OCI-LY1 (cell line): ENCODE measurements at regions not wholly inside any gene's neighbourhood (a gene's known extent, or its start where the extent isn't known, plus 50 kb on each side); places are given as distances from the start of the nearest gene placed in this dataset.

ENCODE experiments used
- H2AFZ ChIP-seq: fragments of 200-600 bp; sonication (generic), shearing (Covaris generic); 2 replicates; pipeline ENCODE4 v1.6.0; 2014; ENCODE audit warnings: antibody characterized with exemption, mild to moderate bottlenecking, low read length
- H3F3A ChIP-seq: fragments of 200-600 bp; sonication (generic), shearing (Covaris generic); 2 replicates; pipeline ENCODE4 v1.6.0; 2014; ENCODE audit warnings: mild to moderate bottlenecking, antibody characterized with exemption, low read length, moderate library complexity; ENCODE audit not compliant: insufficient read depth
- H3K27ac ChIP-seq: fragments of 200-600 bp; sonication (generic); 2 replicates; pipeline ENCODE4 v1.5.1; 2014; ENCODE audit warnings: low read length, mixed run types, mild to moderate bottlenecking, low read depth; ENCODE audit not compliant: poor library complexity, severe bottlenecking
- H3K27me3 ChIP-seq: fragments of 200-600 bp; sonication (generic); 2 replicates; pipeline ENCODE4 v1.6.0; 2014; ENCODE audit warnings: antibody characterized with exemption, mild to moderate bottlenecking, low read length, moderate library complexity; ENCODE audit not compliant: insufficient read depth
- H3K36me3 ChIP-seq: fragments of 200-600 bp; sonication (generic); 2 replicates; pipeline ENCODE4 v1.6.1; 2014; ENCODE audit warnings: mild to moderate bottlenecking, antibody characterized with exemption, low read length, moderate library complexity, mixed read lengths; ENCODE audit not compliant: insufficient read depth
- H3K4me1 ChIP-seq: fragments of 200-600 bp; sonication (generic); 2 replicates; pipeline ENCODE4 v1.5.1; 2014; ENCODE audit warnings: mild to moderate bottlenecking, low read length, moderate library complexity; ENCODE audit not compliant: insufficient read depth, severe bottlenecking
- H3K4me2 ChIP-seq: fragments of 200-600 bp; sonication (generic), shearing (Covaris generic); 2 replicates; pipeline ENCODE4 v1.6.1; 2014; ENCODE audit warnings: low read length
- H3K4me3 ChIP-seq: fragments of 200-600 bp; sonication (generic); 2 replicates; pipeline ENCODE4 v1.5.1; 2014; ENCODE audit warnings: low read length, low read depth, mild to moderate bottlenecking, mixed read lengths; ENCODE audit not compliant: poor library complexity, severe bottlenecking
- H3K79me2 ChIP-seq: fragments of 200-600 bp; shearing (Covaris generic); 2 replicates; pipeline ENCODE4 v1.6.1; 2016; ENCODE audit warnings: mixed run types, low read length, mixed read lengths; ENCODE audit not compliant: insufficient read depth
- H3K9ac ChIP-seq: fragments of 200-600 bp; sonication (generic), shearing (Covaris generic); 2 replicates; pipeline ENCODE4 v1.6.1; 2014; ENCODE audit warnings: mild to moderate bottlenecking, low read length, mixed read lengths
- H3K9me2 ChIP-seq: fragments of 200-600 bp; sonication (generic), shearing (Covaris generic); 2 replicates; pipeline ENCODE4 v1.6.1; 2014; ENCODE audit warnings: low read depth, mild to moderate bottlenecking, low read length, mixed read lengths
- H3K9me3 ChIP-seq: fragments of 200-600 bp; shearing (Covaris generic); 2 replicates; pipeline ENCODE4 v1.6.1; 2014; ENCODE audit warnings: low read length, mixed read lengths
- H4K20me1 ChIP-seq: fragments of 200-600 bp; sonication (generic), shearing (Covaris generic); 2 replicates; pipeline ENCODE4 v1.6.0; 2016; ENCODE audit warnings: mild to moderate bottlenecking, low read length; ENCODE audit not compliant: insufficient read depth
- EZH2 ChIP-seq: fragments of 200-600 bp; sonication (generic), shearing (Covaris generic); IDR thresholded peaks from 2 replicates; pipeline ENCODE4 v1.8.0; 2017; ENCODE audit warnings: borderline replicate concordance, mixed run types, mild to moderate bottlenecking, antibody characterized with exemption, low read length, moderate library complexity, mixed read lengths
- TF ChIP-seq, protein P1 (sequence below): fragments of 200-600 bp; sonication (generic), shearing (Covaris generic); IDR thresholded peaks from 2 replicates; pipeline ENCODE4 v1.5.1; 2017; ENCODE audit warnings: mild to moderate bottlenecking, antibody characterized with exemption, low read length, moderate library complexity, mixed read lengths

DNA sequence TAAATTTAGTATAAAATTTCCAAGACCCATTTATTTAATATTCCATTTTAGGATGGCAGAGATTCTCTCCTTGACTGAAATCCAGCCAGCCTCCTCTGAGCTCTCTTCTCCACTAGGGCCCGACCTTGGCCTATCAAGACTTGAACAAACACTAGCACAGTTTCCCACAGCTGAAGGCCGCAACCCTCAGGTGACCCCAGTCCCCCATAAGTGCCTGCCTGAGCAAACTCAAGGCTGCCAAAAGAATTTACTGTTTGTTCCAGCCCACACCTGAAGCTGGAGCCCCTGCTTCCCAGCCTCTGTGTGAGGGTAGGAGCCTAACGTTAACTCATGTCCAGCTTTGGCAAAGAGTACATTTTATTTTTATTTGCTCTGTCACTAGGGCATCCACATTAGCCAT, 629.0 kb upstream of the ZFP42 start:
- H3K27me3 ChIP-seq, result no peaks in the 10 kb centered on the region
- H3F3A ChIP-seq, result no peaks in the 10 kb centered on the region
- no peak overlapping the region for H3K4me3 ChIP-seq
- no peak overlapping the region for H3K9ac ChIP-seq
- TF ChIP-seq, protein P1, sequence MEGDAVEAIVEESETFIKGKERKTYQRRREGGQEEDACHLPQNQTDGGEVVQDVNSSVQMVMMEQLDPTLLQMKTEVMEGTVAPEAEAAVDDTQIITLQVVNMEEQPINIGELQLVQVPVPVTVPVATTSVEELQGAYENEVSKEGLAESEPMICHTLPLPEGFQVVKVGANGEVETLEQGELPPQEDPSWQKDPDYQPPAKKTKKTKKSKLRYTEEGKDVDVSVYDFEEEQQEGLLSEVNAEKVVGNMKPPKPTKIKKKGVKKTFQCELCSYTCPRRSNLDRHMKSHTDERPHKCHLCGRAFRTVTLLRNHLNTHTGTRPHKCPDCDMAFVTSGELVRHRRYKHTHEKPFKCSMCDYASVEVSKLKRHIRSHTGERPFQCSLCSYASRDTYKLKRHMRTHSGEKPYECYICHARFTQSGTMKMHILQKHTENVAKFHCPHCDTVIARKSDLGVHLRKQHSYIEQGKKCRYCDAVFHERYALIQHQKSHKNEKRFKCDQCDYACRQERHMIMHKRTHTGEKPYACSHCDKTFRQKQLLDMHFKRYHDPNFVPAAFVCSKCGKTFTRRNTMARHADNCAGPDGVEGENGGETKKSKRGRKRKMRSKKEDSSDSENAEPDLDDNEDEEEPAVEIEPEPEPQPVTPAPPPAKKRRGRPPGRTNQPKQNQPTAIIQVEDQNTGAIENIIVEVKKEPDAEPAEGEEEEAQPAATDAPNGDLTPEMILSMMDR, result no peak
- no peaks in the 10 kb centered on the region for H3K79me2 ChIP-seq
- H3K36me3 ChIP-seq, result no peaks in the 10 kb centered on the region
- no peaks in the 10 kb centered on the region for H3K9me3 ChIP-seq
- H3K4me1 ChIP-seq, result no peaks in the 10 kb centered on the region
- H3K4me2 ChIP-seq, result no peak overlapping the region
- H4K20me1 ChIP-seq, result no peaks in the 10 kb centered on the region
- H2AFZ ChIP-seq, result no peak overlapping the region
- H3K27ac ChIP-seq, result no peak overlapping the region
- no peaks in the 10 kb centered on the region for H3K9me2 ChIP-seq

DNA sequence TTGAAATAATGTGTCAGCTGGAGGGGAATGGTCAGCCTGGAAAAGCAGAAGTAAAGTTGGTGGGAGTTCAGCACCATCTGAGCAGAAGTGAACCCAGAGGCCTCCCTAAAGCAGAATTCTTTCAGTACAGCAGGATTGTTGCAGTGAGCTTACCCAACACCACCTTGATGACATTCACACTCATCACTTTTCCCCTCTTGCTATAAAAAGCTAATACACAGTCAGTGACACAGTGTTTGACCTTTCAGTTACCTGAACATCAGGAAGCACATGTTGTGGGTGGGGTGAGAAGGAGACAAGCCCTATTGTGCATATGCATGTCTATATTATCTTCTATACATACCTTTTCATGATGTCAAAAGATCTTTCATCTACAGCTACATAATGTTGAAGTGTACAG, 624.7 kb upstream of the ZFP42 start:
- Histone ChIP-seq H3K27ac (no peak overlapping the region), H3K27me3 (no peaks in the 10 kb centered on the region), H2AFZ (no peak overlapping the region), H3K4me1 (no peaks in the 10 kb centered on the region), H3K4me2 (no peak overlapping the region), H3K79me2 (no peaks in the 10 kb centered on the region), H3K9me3 (peaks cover 4% of the 10 kb centered on the region; the same call in 1 of the 2 replicates), H3K9ac (no peak overlapping the region), H3F3A (no peaks in the 10 kb centered on the region), H4K20me1 (no peaks in the 10 kb centered on the region), H3K4me3 (no peak overlapping the region), H3K36me3 (no peaks in the 10 kb centered on the region), H3K9me2 (no peaks in the 10 kb centered on the region)
- no peak for TF ChIP-seq EZH2
- TF ChIP-seq, protein P1, result no peak

DNA sequence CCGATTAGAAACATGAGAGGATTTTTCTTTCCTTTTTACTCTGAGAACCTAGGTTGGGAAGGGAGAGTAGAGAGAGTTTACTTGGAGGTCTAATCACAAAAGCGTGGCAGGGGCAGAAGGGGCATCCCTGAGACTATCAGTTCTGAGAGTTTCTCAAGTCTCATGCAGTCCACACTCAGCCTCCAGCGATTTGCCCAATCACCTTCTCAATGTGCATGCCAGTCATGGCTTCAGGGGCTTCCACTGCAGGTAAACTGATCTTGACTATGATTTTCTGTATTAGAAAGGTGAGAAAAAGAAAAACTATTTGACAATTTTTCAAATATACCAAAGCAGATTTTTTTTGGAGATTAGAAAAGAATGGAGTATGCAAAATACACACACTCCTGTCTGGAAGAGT, 617.1 kb upstream of the ZFP42 start:
- no peaks in the 10 kb centered on the region for H3K9me2 ChIP-seq
- H3K79me2 ChIP-seq, result no peaks in the 10 kb centered on the region

More for the DNA sequence above, 617.1 kb upstream of the ZFP42 start:
- no peak overlapping the region for H2AFZ ChIP-seq
- no peaks in the 10 kb centered on the region for H3F3A ChIP-seq
- no peak overlapping the region for H3K4me3 ChIP-seq
- no peak overlapping the region for H3K4me2 ChIP-seq
- H3K9ac ChIP-seq, result no peak overlapping the region
- peaks cover 2% of the 10 kb centered on the region; the same call in 1 of the 2 replicates for H3K9me3 ChIP-seq
- TF ChIP-seq, protein P1, result no peak
- no peak for TF ChIP-seq EZH2
- H4K20me1 ChIP-seq, result no peaks in the 10 kb centered on the region
- no peaks in the 10 kb centered on the region for H3K27me3 ChIP-seq
- no peak overlapping the region for H3K27ac ChIP-seq
- no peaks in the 10 kb centered on the region for H3K36me3 ChIP-seq
- H3K4me1 ChIP-seq, result peaks cover 8% of the 10 kb centered on the region
